VCaP (cell line): ENCODE measurements at regions not wholly inside any gene's neighbourhood (a gene's known extent, or its start where the extent isn't known, plus 50 kb on each side); places are given as distances from the start of the nearest gene placed in this dataset.

Experiments
- H3K27ac ChIP-seq: fragments of 450-650 bp; 2 replicates; pipeline ENCODE4 v1.5.1; 2017
- TF ChIP-seq, protein P1 (sequence below): fragments of 450-650 bp; conservative IDR thresholded peaks from 2 replicates; pipeline ENCODE4 v1.5.1; 2017; ENCODE audit warnings: mild to moderate bottlenecking, moderate library complexity

DNA sequence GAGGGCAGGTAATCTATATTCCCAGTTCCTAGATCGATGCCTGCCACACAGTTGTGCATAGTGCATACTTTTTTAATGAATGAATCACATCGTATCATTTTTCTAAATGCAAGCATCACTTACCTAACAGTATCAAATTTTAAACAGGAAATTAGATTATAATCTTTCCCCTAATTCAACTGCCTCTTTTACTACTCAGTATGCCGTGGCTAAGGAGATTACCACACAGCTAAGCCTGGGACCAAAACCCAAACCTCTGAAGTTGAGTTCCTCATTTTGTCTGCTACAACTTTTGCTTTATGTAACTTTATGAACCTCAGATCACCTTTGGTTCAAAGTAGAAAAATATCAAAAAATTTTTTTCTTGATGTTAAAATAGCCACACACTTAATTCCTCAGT lies 53.2 kb upstream of the FNDC3B start:
- H3K27ac ChIP-seq, result no peak overlapping the region
- TF ChIP-seq, protein P1, sequence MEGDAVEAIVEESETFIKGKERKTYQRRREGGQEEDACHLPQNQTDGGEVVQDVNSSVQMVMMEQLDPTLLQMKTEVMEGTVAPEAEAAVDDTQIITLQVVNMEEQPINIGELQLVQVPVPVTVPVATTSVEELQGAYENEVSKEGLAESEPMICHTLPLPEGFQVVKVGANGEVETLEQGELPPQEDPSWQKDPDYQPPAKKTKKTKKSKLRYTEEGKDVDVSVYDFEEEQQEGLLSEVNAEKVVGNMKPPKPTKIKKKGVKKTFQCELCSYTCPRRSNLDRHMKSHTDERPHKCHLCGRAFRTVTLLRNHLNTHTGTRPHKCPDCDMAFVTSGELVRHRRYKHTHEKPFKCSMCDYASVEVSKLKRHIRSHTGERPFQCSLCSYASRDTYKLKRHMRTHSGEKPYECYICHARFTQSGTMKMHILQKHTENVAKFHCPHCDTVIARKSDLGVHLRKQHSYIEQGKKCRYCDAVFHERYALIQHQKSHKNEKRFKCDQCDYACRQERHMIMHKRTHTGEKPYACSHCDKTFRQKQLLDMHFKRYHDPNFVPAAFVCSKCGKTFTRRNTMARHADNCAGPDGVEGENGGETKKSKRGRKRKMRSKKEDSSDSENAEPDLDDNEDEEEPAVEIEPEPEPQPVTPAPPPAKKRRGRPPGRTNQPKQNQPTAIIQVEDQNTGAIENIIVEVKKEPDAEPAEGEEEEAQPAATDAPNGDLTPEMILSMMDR, result no peak

DNA sequence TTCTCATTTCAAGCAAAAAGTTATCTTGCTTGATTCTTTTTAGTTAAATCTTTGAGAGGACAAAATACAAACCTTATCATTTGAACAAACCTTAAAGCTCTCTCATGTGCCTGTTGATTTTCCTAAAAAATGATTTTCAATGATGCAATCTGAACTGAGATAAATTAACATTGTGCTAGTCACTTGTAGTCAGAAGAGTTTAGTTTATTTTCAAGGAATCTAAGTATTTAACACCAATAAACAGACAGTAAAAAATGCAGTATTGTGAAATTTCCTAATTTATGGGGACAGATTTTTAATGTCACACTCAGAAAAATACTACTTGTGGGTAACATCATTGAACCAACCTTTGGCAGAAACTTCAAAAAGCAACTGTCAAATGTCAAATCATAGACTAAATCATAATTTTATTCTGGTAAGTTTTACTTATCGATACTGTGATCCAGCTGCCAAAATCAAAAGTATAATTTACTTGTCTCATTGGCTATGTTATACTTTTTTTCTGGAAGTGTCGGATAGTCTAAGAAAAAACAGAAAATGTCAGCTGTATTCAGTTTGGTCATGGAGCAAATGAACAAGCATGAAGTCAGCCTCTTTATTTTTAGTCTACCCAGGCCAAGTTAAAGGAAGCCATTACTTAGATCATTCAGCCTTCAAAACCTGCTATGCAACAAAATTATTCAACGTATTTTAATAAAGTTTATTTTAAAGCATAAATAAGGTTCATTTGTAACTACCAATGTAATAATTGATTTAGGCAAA lies 52.4 kb upstream of the FNDC3B start:
- H3K27ac ChIP-seq, result no peak overlapping the region

More for the DNA sequence above, 52.4 kb upstream of the FNDC3B start:
- TF ChIP-seq, protein P1, result no peak
